SK-N-SH treated with all-trans-retinoic acid at 6 μM for 48 hours (cell line): ENCODE measurements at regions not wholly inside any gene's neighbourhood (a gene's known extent, or its start where the extent isn't known, plus 50 kb on each side); places are given as distances from the start of the nearest gene placed in this dataset.

Source experiments
- ATAC-seq: fragments of 200-7000 bp; cut with Tn5 transposase; 3 replicates; pipeline ENCODE4 v1.9.1; 2020; ENCODE audit warnings: mild to moderate bottlenecking, moderate library complexity
- ARNTL ChIP-seq: fragments of 450-650 bp; formaldehyde crosslinking; IDR thresholded peaks from 2 replicates; pipeline ENCODE4 v1.5.0; 2020; ENCODE audit warnings: low read depth, mild to moderate bottlenecking, moderate library complexity, borderline replicate concordance
- BACH2 ChIP-seq: fragments of 250-450 bp; sonication (Bioruptor Pico); IDR thresholded peaks from 2 replicates; pipeline ENCODE4 v1.9.0; 2021; ENCODE audit warnings: mild to moderate bottlenecking, borderline replicate concordance
- CREB5 ChIP-seq: fragments of 250-450 bp; sonication (Bioruptor Pico); IDR thresholded peaks from 2 replicates; pipeline ENCODE4 v1.5.1; 2020; ENCODE audit warnings: low read depth, mild to moderate bottlenecking, moderate library complexity
- CSDC2 ChIP-seq: fragments of 250-450 bp; sonication (Bioruptor Pico); IDR thresholded peaks from 2 replicates; pipeline ENCODE4 v1.5.0; 2020; ENCODE audit warnings: mild to moderate bottlenecking, moderate library complexity
- GLIS3 ChIP-seq: fragments of 250-450 bp; sonication (Bioruptor Pico); IDR thresholded peaks from 2 replicates; pipeline ENCODE4 v1.5.0; 2020; ENCODE audit warnings: mild to moderate bottlenecking, moderate library complexity
- ISL1 ChIP-seq: fragments of 250-450 bp; sonication (Bioruptor Pico); IDR thresholded peaks from 2 replicates; pipeline ENCODE4 v2.1.2; 2022; ENCODE audit warnings: mild to moderate bottlenecking, moderate library complexity
- OSR1 ChIP-seq: fragments of 250-450 bp; sonication (Bioruptor Pico); IDR thresholded peaks from 2 replicates; pipeline ENCODE4 v1.8.0; 2022; ENCODE audit warnings: moderate library complexity, mild to moderate bottlenecking, inconsistent platforms
- PATZ1 ChIP-seq: fragments of 250-450 bp; sonication (Bioruptor Pico); IDR thresholded peaks from 2 replicates; pipeline ENCODE4 v1.8.0; 2020; ENCODE audit warnings: mild to moderate bottlenecking, moderate library complexity, borderline replicate concordance
- PPARA ChIP-seq: fragments of 250-450 bp; sonication (Bioruptor Pico); IDR thresholded peaks from 2 replicates; pipeline ENCODE4 v1.5.0; 2020; ENCODE audit warnings: mild to moderate bottlenecking, borderline replicate concordance
- SNAI2 ChIP-seq: fragments of 250-450 bp; sonication (Bioruptor Pico); IDR thresholded peaks from 2 replicates; pipeline ENCODE4 v1.5.0; 2020; ENCODE audit warnings: mild to moderate bottlenecking, moderate library complexity
- TCF4 ChIP-seq: fragments of 250-450 bp; sonication (Bioruptor Pico); IDR thresholded peaks from 2 replicates; pipeline ENCODE4 v1.8.0; 2021; ENCODE audit warnings: mild to moderate bottlenecking, moderate library complexity, borderline replicate concordance
- TOX ChIP-seq: fragments of 250-450 bp; sonication (Bioruptor Pico); IDR thresholded peaks from 2 replicates; pipeline ENCODE4 v1.8.0; 2021; ENCODE audit warnings: mild to moderate bottlenecking, moderate library complexity, borderline replicate concordance
- TSHZ2 ChIP-seq: fragments of 250-450 bp; sonication (Bioruptor Pico); IDR thresholded peaks from 2 replicates; pipeline ENCODE4 v1.5.0; 2020; ENCODE audit warnings: mild to moderate bottlenecking, moderate library complexity
- ZFP3 ChIP-seq: fragments of 250-450 bp; sonication (Bioruptor Pico); IDR thresholded peaks from 2 replicates; pipeline ENCODE4 v1.5.0; 2020; ENCODE audit warnings: mild to moderate bottlenecking, moderate library complexity
- ZFP30 ChIP-seq: fragments of 450-650 bp; formaldehyde crosslinking; IDR thresholded peaks from 2 replicates; pipeline ENCODE4 v1.5.0; 2022; ENCODE audit warnings: mild to moderate bottlenecking, moderate library complexity
- ZNF565 ChIP-seq: fragments of 450-650 bp; formaldehyde crosslinking; conservative IDR thresholded peaks from 2 replicates; pipeline ENCODE4 v1.5.0; 2020; ENCODE audit warnings: low read depth, mild to moderate bottlenecking, moderate library complexity
- ZNF70 ChIP-seq: fragments of 450-650 bp; formaldehyde crosslinking; IDR thresholded peaks from 2 replicates; pipeline ENCODE4 v1.5.0; 2020; ENCODE audit warnings: mild to moderate bottlenecking, moderate library complexity
- ZNF8 ChIP-seq: fragments of 450-650 bp; formaldehyde crosslinking; IDR thresholded peaks from 2 replicates; pipeline ENCODE4 v1.5.0; 2020; ENCODE audit warnings: mild to moderate bottlenecking, moderate library complexity
- TF ChIP-seq, protein P1 (sequence below): fragments of 250-450 bp; sonication (Bioruptor Pico); IDR thresholded peaks from 2 replicates; pipeline ENCODE4 v1.8.0; 2021; ENCODE audit warnings: low read depth, mild to moderate bottlenecking, moderate library complexity, borderline replicate concordance

GRCh38 chr15:61749169-61749568, 311.1 kb downstream of the VPS13C start:
- TF ChIP-seq CREB5 (no peak), PATZ1 (CRISPR knock-in tag) (no peak), TCF4 (CRISPR knock-in tag) (no peak), ZNF70 (CRISPR knock-in tag) (no peak), CSDC2 (CRISPR knock-in tag) (no peak), ZNF8 (no peak), BACH2 (no peak), TOX (CRISPR knock-in tag) (no peak), TSHZ2 (no peak), ARNTL (CRISPR knock-in tag) (no peak), OSR1 (CRISPR knock-in tag) (no peak), ZFP3 (CRISPR knock-in tag) (no peak), SNAI2 (CRISPR knock-in tag) (no peak), ISL1 (CRISPR knock-in tag) (no peak), ZFP30 (CRISPR knock-in tag) (no peak), ZNF565 (CRISPR knock-in tag) (no peak), GLIS3 (no peak)
- TF ChIP-seq, protein P1, sequence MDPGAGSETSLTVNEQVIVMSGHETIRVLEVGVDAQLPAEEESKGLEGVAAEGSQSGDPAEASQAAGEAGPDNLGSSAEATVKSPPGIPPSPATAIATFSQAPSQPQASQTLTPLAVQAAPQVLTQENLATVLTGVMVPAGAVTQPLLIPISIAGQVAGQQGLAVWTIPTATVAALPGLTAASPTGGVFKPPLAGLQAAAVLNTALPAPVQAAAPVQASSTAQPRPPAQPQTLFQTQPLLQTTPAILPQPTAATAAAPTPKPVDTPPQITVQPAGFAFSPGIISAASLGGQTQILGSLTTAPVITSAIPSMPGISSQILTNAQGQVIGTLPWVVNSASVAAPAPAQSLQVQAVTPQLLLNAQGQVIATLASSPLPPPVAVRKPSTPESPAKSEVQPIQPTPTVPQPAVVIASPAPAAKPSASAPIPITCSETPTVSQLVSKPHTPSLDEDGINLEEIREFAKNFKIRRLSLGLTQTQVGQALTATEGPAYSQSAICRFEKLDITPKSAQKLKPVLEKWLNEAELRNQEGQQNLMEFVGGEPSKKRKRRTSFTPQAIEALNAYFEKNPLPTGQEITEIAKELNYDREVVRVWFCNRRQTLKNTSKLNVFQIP (CRISPR knock-in tag): no peak
- ATAC-seq: peak; percentile 55; the same call in 2 of the 3 replicates

DNA sequence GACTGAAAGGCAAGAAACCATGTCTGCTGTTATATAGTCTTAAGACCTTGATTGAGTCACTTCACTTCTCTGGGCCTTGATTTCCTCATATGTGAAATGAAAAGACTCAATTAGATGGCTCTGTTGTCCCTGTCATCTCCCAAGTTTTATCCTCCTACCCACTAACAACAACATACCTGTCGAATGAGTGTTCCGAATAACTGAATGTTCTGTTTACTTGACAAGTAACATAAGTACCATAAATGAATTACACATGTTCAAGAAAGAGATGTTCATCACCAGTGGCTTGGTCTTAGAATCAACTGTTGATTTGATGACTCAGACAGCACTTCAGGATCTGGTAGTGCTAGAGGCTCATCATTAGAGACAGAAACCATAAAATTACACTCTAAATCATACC, 311.7 kb downstream of the VPS13C start:
- peak; percentile 55 for ATAC-seq
- TF ChIP-seq PPARA (no peak), ISL1 (CRISPR knock-in tag) (peak; percentile 12; the same call in 1 of the 2 replicates)
- TF ChIP-seq, all 23 proteins: peak for 1

- no peak for TF ChIP-seq BACH2
- TF ChIP-seq TSHZ2: no peak
- no peak for TF ChIP-seq PPARA
- no peak for TF ChIP-seq CREB5
- ATAC-seq: no peak
These were observed 313.7 kb downstream of the VPS13C start for GRCh38 chr15:61746589-61746988.
